NCI-H146 (cell line): ENCODE measurements at regions not wholly inside any gene's neighbourhood (a gene's known extent, or its start where the extent isn't known, plus 50 kb on each side); places are given as distances from the start of the nearest gene placed in this dataset.

Source experiments
- DNase-seq: peaks from one replicate; lab custom pipeline; 2025; lab: John Stamatoyannopoulos, UW

DNA sequence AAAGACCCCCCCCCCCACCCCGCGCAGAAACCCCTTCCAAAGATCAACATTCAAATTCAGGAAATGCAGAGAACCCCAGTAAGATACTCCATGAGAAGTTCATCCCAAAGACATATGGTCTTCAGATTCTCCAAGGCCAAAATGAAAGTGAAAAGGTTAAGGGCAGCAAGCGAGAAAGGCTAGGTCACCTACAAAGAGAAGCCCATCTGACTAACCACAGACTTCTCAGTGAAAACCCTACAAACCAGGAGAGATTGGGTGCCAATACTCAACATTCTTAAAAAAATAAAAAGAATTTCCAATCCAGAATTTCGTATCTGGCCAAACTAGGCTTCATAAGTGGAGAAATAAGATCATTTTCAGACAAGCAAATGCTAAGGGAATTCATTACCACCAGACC is 175.2 kb downstream of the RND3 start:
- no peak for DNase-seq

DNA sequence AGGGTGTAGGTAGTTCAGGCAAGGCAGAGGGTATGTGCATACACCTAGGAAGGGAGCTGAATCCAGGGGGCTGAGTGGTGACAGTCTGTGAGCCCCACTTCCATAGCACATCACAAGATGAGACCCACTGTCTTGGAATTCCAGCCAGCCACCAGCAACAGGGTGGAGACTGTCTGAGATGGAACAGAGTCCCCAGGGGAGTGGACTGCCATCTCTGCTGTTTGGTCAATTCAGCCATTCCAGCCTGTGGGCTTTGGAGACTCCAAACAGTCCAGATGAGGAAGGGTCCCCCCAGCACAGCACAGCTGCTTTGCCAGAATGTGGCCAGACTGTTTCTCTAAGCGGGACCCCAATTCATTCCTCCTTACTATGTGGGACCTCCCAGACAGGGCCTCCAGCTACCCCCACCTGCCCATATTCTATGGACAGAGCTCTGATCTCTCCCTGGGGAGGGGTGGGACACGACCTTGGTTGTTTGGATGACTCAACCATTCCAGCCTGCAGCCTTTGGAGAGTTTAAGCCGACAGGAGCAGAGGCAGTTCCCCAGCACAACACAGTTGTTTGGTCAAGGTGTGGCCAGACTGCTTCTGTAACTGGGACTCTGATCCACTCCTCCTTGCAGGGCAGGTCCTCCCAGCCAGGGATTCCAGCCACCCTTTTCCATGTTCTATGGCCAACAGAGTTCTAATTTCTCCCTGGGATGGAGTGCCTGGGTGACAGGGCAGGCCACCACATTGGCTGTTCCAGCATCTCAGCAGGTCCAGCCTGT is 178.0 kb downstream of the RND3 start:
- DNase-seq: no peak

DNA sequence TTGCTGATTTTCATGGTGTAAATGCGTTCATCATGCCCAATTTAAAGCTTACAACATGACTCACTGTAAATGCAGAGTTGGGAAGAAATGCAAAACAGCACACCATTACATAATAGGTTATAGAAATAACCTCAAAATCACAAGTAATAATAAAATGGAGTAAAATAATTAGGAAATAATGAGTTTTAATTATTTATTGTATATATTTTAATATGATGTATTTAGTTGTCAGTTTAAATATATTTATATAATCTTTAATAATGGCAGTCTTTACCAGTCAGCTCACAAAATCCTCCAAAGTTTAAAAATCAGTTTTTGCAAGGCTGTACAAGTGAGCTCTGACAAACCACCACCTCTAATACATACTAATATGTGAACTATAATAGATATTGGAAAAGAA is 180.2 kb downstream of the RND3 start:
- no peak for DNase-seq

DNA sequence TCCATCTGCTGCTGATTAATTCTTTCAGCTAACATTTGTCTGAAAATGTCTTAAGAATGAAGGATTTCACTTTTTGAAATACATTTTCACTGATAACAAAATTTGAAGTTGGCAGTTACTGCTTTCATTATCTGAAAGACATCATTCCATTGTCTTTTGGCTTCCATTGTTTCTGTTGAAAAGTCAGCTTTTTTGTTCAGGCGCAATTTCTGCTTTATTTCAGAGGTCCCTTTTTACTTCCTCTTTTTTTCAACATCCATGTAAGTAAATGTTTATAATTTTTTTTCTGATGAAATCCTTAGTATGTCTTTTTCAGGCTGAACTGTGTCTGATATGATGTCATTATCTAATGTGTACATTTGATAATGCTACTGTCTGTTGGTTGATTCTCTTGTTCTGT is 184.2 kb downstream of the RND3 start:
- DNase-seq: no peak

DNA sequence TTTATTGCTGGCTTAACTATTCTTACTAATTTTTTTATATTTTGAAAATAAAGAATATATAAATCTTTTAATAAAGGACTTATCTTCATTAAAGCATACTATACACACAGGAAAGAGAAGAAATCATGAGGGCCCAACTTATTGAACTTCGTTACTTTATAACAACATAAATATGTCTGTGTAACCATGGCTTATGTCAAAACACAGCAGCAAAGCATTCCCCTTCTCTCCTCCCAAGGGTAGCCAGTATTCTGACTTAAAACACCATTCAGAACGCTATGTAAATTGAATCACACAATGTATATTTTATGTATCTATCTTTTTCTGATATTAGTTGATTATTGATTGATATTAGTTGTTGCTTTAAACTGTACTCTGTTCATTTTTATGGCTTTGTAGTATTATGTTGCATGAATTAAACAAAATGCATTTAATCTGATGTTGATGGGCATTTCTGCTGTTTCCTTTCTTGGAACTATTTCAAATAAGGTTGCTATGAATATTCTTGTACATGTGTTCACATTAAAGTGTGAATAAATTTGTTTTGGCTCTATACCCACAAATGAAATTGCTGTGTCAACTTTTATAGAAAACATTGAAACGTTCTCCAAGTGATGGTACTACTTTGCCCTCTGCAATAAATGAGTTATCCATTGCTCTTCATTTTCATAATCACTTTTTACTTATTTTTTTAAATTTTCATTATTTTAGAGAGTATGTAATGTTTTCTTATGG is 188.7 kb downstream of the RND3 start:
- DNase-seq: no peak

DNA sequence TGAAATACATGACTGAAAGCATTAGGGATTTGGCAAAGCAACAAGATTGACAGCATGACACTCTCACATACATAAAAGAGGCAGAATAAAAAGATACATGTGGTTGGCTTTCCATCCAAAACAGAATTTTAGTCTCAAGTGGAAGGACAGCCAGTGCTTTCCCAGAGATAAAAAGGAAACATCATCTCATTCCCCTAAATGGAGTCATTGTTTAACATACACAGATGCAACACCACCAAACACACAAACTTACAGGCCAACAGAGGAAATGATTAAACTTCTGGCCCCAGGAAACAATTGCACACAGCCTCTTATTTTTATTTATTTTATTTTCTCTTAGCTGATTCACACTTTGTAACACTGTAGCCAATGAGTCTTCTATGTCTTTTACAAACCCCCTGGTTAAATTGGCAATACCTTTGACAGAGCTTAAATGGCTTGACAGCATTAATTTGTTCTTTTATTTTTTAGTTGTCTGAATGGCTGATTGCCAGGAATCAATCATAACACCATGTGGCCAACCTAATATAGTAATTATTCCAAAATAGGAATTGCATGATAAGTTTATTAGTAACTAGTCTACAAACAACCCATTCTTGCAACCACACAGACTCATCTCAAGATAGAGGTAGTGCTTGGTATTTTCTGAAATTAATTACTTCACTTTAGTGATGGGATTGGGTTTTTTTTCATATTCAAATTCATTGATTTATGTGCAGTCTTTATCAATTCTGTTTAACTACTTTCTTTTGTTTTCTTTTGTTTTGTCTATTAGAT is 190.5 kb downstream of the RND3 start:
- no peak for DNase-seq

DNA sequence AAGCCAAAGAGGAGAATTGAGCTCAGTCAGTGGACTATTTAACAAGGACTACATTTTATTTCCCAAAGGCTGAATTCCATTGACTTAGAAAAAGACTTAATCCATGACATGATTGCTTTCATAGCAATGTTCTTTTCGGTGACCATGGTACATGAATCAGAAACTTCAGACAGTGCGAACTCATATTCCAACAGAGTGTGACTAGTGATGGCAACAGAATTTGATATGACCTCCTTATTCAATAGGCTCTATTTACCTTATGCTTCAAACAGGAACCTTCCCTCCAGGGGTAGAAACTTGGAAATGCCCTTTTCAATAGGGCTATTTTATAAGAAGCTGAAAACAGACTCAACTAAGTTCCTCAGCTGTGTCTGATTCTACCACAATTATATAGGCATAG is 191.9 kb downstream of the RND3 start:
- no peak for DNase-seq

DNA sequence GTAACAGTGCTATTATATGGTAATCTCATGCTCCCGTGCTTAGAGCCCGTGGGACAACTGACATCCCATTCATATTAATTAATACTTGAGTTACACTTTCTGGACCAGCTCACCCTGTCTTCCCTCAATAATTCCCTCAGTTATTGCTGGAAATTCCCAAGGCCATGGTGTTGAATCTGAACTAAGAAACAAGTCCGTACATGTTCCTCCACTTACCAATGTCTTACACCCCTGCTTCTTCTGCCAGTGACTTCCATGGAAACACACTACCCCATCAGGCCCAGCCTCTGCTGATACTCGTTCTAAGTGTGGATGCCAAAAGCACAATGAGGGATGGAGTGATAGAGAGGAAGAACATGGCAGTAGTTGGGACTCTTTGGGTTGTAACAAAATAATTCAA is 193.7 kb downstream of the RND3 start:
- DNase-seq: no peak

DNA sequence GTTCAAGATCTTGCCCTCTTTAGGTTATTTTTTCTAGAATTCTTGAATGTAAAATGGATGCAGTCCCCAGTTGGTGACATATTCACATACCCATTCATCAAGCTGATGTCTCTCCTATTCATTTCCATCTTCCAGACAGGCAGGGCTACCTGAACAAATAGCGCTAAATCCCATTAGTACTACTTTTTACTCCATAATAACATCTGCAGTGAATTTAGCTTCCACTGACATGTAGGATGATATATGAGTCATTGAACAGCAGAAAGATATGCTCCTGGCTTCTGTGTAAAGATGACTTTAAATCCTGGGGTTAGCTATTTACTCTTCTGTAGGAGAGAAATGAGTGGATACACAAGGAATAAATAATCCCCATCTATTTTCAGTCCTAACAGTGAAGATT is 194.7 kb downstream of the RND3 start:
- peak; percentile 14 for DNase-seq

DNA sequence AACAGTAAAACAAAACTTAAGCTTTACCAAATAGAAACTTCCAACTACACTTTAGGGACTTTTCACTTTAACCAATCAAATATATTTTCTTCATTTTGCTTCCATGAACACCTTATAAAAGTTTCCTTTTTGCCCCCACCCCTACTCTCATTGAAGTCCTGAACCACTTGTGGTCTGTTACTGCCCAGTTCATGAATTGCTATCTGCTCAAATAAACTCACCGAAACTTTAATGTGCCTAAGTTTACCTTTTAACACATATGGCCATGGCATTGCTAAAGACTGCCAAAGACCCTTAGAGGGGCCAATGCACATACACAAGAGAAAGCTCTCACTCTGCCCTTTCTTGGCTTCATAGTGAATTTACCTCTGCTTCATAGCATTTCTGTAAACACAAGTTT is 195.3 kb downstream of the RND3 start:
- no peak for DNase-seq

DNA sequence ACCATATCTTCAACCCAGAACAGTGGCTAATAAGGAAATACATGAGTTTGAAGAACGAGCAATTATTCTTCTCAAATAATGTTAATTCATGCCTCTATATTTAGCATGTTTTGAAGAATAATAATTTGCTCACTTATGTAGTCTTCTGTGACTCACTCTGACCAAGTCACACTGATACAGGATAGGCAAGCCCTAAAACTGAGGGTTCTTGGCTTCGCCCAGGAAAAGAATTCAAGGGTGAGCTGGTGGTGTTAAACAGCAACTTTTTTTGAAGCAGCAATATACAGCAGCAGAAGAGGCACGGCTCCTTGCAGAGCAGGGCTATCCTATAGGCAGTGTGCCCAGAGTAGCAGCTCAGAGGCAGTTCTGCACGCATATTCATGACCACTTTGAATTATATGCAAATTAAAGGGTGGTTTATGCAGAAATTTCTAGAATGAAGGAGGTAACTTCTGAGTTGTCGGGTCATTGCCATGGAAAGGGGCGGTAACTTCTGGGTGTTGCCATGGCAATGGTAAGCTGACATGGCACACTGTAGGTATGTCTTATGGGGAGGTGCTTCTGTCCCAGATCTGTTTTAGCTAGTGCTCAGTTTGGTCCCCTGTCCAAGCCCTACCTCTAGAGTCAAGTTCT is 200.6 kb downstream of the RND3 start:
- DNase-seq: no peak

DNA sequence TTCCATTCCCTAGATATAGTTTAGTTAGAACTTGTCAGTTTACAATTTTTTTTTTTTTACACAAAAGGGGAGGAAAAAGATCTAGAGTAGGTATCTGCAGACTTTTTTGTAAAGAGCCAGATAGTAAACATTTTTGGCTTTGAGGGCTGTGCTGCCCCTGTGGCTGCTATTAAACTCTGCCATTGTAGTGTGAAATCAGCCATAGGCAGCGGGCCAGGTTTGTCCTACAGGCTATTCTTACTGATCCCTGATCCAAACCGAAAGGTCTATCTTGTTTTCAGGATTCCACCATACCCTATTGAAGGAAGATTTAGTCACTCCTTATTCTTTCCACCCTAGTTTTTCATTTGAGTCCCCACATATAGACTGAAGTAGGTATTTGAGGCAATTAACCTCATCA is 203.4 kb downstream of the RND3 start:
- no peak for DNase-seq

DNA sequence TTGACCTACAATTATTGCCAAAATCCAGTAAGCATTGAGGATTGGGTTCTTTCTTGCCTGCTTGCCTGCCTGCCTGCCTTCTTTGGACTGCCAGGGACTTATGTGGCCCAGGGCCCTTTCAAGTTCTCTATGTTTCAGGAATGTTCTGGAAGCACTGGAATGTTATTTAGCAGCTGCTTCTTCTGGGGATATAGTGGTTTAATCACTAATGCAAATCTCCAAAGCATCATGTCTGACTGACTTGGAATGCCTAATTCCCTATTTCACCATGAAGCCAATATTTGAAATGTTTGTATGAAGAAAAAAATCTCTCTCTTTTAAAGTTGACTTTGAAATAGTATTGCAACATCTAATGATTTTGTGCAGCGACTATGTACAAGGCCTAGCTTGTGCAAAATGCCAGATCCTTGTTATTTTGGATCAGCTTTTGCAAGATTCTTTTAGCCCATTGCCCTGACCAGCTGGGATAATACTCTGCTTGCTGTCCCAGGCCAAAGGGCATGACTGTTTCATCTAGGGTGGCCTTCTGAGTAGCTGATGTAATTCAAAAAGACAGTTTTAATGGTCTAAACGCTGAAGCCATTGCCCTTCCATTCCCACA is 204.6 kb downstream of the RND3 start:
- no peak for DNase-seq

DNA sequence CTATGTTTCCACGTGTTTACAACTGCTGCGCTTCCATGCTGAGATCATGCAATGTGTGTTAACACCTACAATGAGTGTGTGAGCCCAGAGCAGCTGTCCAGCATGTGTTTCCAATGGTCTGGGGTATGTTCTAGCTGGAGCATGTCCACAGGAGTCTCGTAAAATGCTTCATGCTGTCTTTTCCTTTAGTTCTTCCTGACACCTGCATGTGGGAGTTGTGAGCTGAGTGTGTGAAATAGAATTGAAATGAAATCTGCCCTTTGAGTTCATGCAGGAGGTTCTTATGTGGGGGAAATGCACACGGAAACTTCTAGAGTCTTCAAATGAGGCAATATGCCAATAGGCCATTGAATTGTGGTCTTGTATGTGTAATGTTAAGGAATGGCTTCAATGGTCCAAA is 205.1 kb downstream of the RND3 start:
- DNase-seq: no peak

DNA sequence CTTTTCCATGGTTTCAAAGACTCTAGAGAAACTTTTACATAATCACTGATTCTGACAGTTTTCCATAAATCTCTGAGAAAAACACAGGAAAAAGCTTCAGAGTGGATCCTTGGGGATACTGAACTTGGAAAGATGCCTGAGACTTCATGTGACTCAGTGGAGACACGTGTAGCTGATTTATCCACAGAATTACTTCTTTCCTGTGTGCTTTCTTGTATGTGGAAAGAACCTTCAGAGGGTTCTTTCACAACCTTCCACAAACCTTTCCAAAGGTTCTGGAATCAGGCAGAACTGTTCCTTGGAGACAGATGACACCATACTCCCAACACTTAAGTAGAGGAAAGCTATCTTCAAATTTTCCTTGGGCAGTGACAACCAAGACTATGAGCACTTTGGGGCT is 207.2 kb downstream of the RND3 start:
- no peak for DNase-seq

DNA sequence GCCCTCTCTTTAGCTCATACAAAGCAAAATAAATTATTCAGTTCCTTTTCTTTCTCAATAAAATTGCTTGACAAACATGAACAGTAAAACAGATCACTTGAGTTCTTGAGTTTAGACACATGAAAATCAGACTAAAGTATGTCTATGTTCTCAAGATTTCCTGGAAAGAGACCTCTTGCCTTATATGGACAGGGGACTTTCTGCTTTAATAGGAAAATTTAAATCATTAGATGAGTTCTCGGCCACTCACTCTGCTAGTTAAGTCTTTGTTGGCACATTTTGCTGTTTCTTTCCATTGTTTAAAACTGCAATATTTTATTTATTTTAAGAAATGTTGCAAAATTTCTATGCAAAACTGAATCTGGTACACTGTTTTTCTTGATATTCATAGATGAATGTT is 207.8 kb downstream of the RND3 start:
- DNase-seq: no peak

DNA sequence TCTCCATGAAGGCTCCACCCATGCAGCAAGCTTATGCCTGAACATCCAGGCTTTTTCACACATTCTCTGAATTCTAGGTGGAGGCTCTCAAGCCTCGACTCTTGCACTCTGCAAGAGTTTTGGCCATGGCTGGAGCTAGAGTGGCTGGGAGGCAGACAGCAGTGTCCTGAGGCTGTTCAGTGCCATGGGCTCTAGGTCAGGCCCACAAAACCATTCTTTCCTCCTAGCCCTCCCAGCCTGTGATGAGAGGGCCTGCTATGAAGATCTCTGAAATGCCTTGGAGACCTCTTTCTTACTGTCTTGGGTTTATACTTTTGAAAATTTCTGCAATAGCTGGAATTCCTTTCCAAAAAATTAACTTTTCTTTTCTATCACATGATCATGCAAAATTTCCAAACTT is 210.7 kb downstream of the RND3 start:
- DNase-seq: no peak

DNA sequence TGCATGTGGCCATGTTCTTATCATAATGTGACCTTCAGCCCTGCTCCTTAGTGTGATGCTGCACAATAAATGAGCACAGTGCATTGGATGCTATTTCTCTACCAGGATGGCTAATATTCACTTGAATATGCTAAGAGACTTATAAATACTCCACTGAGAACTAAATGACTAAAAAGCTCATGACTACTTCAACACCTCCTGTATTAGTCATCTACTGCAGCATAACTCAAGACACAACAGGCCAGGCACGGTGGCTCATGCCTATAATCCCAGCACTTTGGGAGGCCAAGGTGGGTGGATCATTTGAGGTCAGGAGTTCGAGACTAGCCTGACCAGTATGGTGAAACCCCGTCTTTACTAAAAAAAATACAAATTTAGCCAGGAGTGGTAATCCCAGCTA is 213.4 kb downstream of the RND3 start:
- no peak for DNase-seq

DNA sequence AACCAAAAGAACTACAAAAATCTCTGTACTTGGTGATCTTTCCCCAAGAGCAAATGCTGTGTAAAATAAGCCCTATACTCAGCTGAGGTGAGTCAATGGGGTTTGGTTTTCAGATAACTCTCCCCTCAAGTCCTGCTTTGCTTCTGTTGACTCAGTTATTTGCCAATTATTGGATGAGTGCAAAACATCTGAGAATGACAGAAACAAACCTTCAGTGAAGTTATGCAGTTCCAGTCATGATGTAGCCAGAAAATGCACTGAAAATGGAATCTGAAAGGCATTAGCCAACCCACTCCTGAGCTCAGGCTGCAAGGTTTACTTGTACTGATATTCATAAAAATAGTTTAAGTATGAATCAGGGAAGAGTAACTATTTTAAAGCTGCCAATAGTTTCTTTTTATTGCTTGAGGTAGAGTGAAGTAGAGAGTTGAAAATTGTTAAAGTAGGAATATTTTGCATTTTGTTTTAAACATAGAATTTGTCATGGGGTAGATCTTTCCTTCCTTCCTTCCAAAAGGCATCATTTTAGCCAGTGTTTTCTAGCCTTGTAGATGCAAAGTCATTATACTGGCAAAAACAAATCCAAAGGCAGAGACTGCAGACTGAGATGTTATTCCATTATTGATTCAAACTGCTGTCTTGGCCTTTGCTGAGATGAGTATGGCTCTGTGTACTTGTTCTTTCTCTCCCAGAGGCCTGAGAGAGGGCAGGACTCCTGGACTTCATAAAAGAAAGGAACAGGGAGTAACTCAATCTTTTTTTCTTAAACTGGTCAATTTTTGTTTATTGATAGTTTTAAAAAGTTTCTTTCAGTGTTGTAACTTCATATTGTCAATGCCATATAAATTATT is 215.3 kb downstream of the RND3 start:
- no peak for DNase-seq

DNA sequence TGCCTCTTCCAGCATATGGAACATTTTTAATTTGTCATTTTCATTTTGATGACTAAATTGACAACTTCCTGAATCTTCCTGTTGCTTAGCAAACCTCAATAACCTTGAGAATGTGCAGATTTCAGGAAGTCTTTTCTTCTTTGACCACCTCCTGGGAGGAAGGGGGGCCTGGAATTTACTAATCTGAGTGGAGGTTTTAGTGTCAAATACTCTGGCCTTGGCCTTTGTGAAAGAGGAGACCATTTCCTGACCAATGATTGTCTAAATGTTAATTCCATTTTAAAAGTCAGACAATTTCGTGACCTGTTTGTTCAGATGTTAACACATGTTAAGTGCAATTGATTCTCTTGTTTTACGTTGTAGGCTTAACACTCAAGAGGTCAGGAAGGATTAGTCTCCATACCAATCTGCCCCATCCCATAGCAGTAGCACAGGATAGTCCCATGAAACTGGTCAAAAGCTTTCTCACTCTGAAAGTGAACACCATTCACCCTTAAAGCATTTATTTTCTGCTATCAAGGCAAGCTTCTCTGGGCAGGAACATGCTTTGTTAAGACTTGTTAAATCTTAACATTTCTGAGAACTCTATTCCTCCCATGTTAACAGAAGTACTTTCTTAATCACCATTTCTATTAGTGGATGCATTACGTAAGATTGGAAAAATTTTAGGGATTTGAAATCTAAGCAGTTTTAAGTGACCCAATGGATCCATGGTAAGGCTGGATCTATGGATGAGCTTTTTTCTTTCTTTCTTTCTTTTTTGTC is 219.6 kb downstream of the RND3 start:
- peak; percentile 7 for DNase-seq
